Activated CD8-positive, alpha-beta memory T cell treated with anti-CD3 and anti-CD28 coated beads for 48 hours (primary cell): ENCODE measurements at regions not wholly inside any gene's neighbourhood (a gene's known extent, or its start where the extent isn't known, plus 50 kb on each side); places are given as distances from the start of the nearest gene placed in this dataset.
"Not testable (repeated sequence)": the region's sequence is repeated elsewhere in the genome, so short reads cannot be mapped to it uniquely, and the experiment has no call there.

Experiments
- DNase-seq, 3 experiments: peaks; one replicate each; pipeline ENCODE4 v3.0.0-alpha.2; 2020; ENCODE audit warnings: low read depth in 2 of 3, low spot score in 2 of 3

DNA sequence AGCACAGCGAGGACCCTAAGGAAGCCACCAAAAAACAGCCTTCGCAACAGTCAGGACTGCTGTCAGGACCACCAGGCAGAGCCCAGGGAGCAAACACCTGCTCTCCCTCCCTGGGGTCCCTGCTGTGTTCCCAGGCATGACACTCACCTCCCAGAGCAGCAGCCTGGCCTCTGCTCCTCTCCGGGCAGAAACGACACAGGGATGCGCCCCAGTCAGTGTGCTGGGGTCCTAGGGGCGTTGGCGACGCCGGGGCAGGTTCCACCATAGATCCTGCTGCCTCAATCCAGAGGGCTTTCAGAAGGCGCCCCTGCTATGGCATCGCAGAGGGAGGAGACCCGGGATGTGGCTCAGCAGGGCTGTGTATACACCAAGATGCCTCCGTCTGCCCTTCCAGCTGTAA is 169.7 kb upstream of the FOXD4L5 start:
- not testable (repeated sequence) for DNase-seq

- DNase-seq = not testable (repeated sequence)
These were observed 169.0 kb upstream of the FOXD4L5 start for GRCh38 chr9:65454034-65454433.

GRCh38 chr9:65449886-65450610 is 165.0 kb upstream of the FOXD4L5 start:
- not testable (repeated sequence) for DNase-seq

- DNase-seq = no peak
These were observed 164.4 kb upstream of the FOXD4L5 start for GRCh38 chr9:65449423-65449822.

- DNase-seq = not testable (repeated sequence)
These were observed 162.1 kb upstream of the FOXD4L5 start for GRCh38 chr9:65447146-65447545.

DNA sequence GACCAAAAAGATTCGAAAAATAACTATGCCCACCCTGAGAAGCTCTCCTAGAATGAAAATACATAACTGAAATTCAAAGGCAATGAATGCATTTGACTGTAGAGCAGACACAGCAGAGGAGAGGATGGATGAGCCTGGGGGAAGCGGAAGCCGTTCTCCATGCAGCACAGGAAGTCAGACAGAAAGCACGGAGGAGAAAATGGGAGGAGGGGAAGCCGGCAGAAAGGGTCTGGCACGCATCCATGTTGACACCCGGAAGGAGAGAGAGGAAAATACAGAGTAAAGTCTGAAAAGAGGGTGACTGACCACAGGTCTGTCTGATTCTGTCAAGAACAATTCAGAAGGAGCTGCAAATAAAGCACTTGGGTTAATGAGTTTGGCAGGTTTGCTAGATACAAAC is 161.0 kb upstream of the FOXD4L5 start:
- not testable (repeated sequence) for DNase-seq

GRCh38 chr9:65444943-65445342 is 159.9 kb upstream of the FOXD4L5 start:
- DNase-seq = no peak

DNA sequence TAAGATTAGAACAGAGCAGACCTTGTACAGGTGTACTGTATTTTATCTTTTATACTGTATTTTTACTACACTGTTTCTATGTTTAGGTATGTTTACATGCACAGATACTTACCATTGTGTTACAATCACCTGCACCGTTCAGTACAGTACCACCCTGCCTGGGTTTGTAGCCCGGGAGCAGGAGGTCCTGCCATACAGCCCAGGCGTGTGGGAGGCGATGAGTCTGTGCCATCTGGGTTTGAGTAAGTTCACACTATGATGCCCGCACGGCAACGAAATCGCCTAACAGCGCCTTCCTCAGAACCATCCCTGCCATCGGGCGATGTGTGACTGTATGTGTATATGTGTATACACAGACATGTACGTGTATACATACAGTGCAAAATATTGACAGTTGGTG is 157.1 kb upstream of the FOXD4L5 start:
- not testable (repeated sequence) for DNase-seq

GRCh38 chr9:65441324-65441920 is 156.4 kb upstream of the FOXD4L5 start:
- not testable (repeated sequence) for DNase-seq

DNA sequence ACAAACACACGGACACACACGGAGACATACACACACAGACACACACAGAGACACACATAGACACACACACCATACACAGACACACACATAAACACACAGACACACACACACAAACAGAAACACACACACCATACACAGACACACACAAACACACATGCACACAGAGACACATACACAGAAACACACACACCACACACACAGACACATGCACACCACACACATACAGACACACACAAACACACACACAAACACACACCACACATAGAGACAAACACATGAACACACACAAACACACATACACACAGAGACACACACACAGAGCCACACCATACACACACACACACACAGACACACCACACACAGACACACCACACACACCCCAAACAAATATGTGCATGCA is 152.7 kb upstream of the FOXD4L5 start:
- DNase-seq = no peak

- DNase-seq = no peak
These were observed 150.5 kb upstream of the FOXD4L5 start for GRCh38 chr9:65435464-65435863.

- DNase-seq = no peak
These were observed 147.8 kb upstream of the FOXD4L5 start for GRCh38 chr9:65432722-65433323.

DNA sequence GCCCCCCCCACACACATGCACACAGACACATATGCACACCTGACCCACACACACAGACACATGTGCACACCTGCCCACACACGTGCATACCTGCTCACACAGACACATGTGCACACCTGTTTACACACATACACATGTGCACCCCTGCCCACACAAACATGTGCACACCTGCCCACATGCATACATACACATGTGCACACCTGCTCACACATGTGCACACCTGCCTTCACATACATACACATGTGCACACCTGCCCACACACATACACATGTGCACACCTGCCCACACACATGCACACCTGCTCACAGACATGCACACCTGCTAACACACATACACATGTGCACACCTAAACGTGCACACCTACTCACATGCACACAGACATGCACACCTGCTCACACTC is 147.0 kb upstream of the FOXD4L5 start:
- DNase-seq = no peak

GRCh38 chr9:65430221-65430620 is 145.2 kb upstream of the FOXD4L5 start:
- no peak for DNase-seq

- not testable (repeated sequence) for DNase-seq
These were observed 142.4 kb upstream of the FOXD4L5 start for GRCh38 chr9:65427361-65427760.

- not testable (repeated sequence) for DNase-seq
These were observed 141.8 kb upstream of the FOXD4L5 start for GRCh38 chr9:65426813-65427212.

- DNase-seq = no peak
These were observed 141.2 kb upstream of the FOXD4L5 start for GRCh38 chr9:65426231-65426630.

DNA sequence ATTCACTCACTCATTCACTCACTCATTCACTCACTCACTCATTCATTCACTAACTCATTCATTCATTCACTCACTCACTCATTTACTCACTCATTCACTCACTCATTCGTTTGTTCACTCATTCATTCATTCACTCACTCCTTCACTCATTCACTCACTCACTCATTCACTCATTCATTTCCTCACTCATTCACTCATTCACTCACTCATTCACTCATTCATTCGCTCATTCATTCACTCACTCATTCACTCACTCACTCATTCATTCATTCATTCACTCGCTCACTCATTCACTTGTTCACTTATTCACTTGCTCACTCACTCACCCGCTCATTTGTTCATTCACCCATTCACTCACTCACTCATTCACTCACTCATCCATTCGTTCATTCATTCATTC is 140.2 kb upstream of the FOXD4L5 start:
- not testable (repeated sequence) for DNase-seq

- not testable (repeated sequence) for DNase-seq
These were observed 139.5 kb upstream of the FOXD4L5 start for GRCh38 chr9:65424437-65424984.

GRCh38 chr9:65423691-65424436 is 138.9 kb upstream of the FOXD4L5 start:
- DNase-seq = not testable (repeated sequence)

DNA sequence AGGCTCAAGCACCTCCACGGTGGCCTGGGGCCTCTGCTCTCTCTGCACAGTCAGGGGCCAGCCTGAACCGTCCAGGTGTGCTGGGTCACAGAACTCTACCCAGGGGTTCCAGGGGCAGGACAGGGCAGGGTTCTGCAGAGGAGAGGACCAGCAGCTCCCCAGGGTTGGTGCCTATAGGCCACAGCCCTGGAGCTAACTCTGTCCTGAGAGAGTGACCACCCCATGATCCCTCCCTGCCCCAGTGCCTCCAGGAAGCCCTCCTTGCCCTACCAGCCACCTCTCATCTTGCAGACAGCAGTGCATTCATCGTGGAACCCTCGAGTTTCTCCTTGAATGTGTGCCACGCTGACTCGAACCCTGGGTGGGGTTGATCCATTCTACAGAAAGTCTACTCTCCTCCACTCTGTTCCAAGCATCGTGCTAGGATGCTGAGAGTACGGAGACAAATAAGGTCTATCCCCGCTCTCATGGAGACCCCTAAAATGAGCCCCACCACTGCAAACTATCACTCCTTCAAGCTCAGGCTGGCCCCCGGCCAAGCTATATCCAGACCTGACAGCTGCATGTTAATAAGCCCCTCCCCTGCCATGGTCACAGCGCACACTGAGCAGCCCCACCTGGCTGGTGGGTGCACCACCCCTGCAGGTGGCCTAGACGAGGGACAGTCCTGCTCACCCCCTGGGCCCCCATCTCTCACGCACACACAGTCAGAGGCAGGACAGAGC is 138.1 kb upstream of the FOXD4L5 start:
- DNase-seq = not testable (repeated sequence)
